SK-N-MC (cell line): ENCODE measurements at regions not wholly inside any gene's neighbourhood (a gene's known extent, or its start where the extent isn't known, plus 50 kb on each side); places are given as distances from the start of the nearest gene placed in this dataset.

Source experiments
- EZH2 ChIP-seq: fragments of 200-600 bp; sonication (generic); IDR thresholded peaks from one replicate; pipeline ENCODE4 v1.6.1; 2017; ENCODE audit warnings: antibody characterized with exemption
- POLR2AphosphoS5 ChIP-seq: IDR thresholded peaks from 2 replicates; pipeline ENCODE4 v1.6.1; 2012; ENCODE audit warnings: mild to moderate bottlenecking, low read depth, low read length, borderline replicate concordance

DNA sequence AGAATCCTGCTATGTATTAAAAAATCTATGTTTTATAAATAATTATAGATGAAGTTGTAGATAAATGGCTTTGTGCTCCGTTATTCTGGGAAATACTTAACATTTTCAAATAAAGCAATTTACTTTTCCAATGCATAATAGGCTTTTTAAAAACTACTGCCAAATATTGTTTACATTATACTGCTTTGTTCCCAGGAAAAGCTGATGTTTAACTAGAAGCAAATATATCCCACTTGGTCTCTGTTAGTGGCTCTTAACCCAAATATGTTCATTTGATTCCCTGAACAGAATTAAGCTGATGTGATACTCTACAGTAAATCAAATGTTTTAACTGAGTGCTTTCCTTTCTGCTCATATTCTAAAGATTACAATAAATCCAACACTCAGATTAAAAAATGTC, 326.3 kb downstream of the SLCO4C1 start:
- no peak for TF ChIP-seq POLR2AphosphoS5
- TF ChIP-seq EZH2, result no peak
